SK-N-SH (cell line): ENCODE measurements at regions not wholly inside any gene's neighbourhood (a gene's known extent, or its start where the extent isn't known, plus 50 kb on each side); places are given as distances from the start of the nearest gene placed in this dataset.

Experiments used
- CTCF ChIA-PET: fragments of 300-600, 350-600 bp; formaldehyde crosslinking; extraction: SDS; loops from one replicate; lab custom pipeline; 2021; lab: Yijun Ruan, JAX
- POLR2A ChIA-PET: fragments of 350-600 bp; sonication (Branson Sonifier 250); formaldehyde crosslinking; extraction: SDS; loops from one replicate; lab custom pipeline; 2020; ENCODE audit warnings: antibody characterized with exemption, inconsistent platforms; lab: Yijun Ruan, JAX
- DNase-seq: peaks from one replicate; pipeline ENCODE4 v3.0.0; 2012
- H2AFZ ChIP-seq: fragments of 200-600 bp; sonication (generic); 2 replicates; pipeline ENCODE4 v1.8.1; 2016; ENCODE audit warnings: antibody characterized with exemption, mild to moderate bottlenecking, low read depth
- H3F3A ChIP-seq: fragments of 200-600 bp; sonication (generic); replicated peaks from 2 replicates; pipeline ENCODE3; 2016; ENCODE audit warnings: antibody characterized with exemption, mild to moderate bottlenecking; ENCODE audit not compliant: insufficient read depth
- H3K27ac ChIP-seq, 2 experiments: fragments of 200-500 bp in 1 of 2; fragments of 200-600 bp in 1 of 2; sonication (Bioruptor generic) in 1 of 2; sonication (generic), shearing (Covaris generic) in 1 of 2; 2 replicates each; pipeline versions ENCODE4 v1.5.1 to v1.6.1; 2014 to 2016; ENCODE audit warnings: low read depth in 2 of 2, inconsistent platforms in 1 of 2, low read length in 1 of 2, mild to moderate bottlenecking in 1 of 2, mixed read lengths in 1 of 2
- H3K27me3 ChIP-seq: fragments of 200-600 bp; sonication (generic), shearing (Covaris generic); 2 replicates; pipeline ENCODE4 v1.6.1; 2016; ENCODE audit warnings: mixed run types; ENCODE audit not compliant: insufficient read depth
- H3K36me3 ChIP-seq, 2 experiments: fragments of 200-500 bp in 1 of 2; fragments of 200-600 bp in 1 of 2; sonication (Bioruptor generic) in 1 of 2; sonication (generic) in 1 of 2; replicated peaks in 1 of 2; 2 replicates each; pipeline versions ENCODE3 to v1.5.1; 2014 to 2016; ENCODE audit warnings: low read length in 1 of 2, mild to moderate bottlenecking in 1 of 2; ENCODE audit not compliant: insufficient read depth in 2 of 2, control insufficient read depth in 1 of 2
- H3K4me1 ChIP-seq, 2 experiments: fragments of 200-500 bp in 1 of 2; fragments of 200-600 bp in 1 of 2; sonication (Bioruptor generic) in 1 of 2; sonication (generic), shearing (Covaris generic) in 1 of 2; 2 replicates each; pipeline versions ENCODE4 v1.5.1 to v1.6.1; 2014 to 2016; ENCODE audit warnings: low read depth in 1 of 2, low read length in 1 of 2, mixed run types in 1 of 2; ENCODE audit not compliant: insufficient read depth in 2 of 2, control insufficient read depth in 1 of 2
- H3K4me2 ChIP-seq: fragments of 200-600 bp; sonication (generic), shearing (Covaris generic); 2 replicates; pipeline ENCODE4 v1.6.1; 2017; ENCODE audit warnings: mixed run types
- H3K4me3 ChIP-seq, 2 experiments: fragments of 200-500 bp in 1 of 2; fragments of 200-600 bp in 1 of 2; sonication (Bioruptor generic) in 1 of 2; sonication (generic), shearing (Covaris generic) in 1 of 2; 2 replicates each; pipeline versions ENCODE4 v1.5.1 to v1.8.1; 2014 to 2016; ENCODE audit warnings: low read depth in 2 of 2, inconsistent platforms in 1 of 2, low read length in 1 of 2, mild to moderate bottlenecking in 1 of 2, mixed read lengths in 1 of 2, moderate library complexity in 1 of 2
- H3K79me2 ChIP-seq: fragments of 200-600 bp; sonication (generic); 2 replicates; pipeline ENCODE4 v1.8.1; 2017; ENCODE audit warnings: mild to moderate bottlenecking; ENCODE audit not compliant: insufficient read depth
- H3K9ac ChIP-seq: fragments of 200-600 bp; sonication (generic); 2 replicates; pipeline ENCODE4 v1.6.1; 2017; ENCODE audit warnings: mixed run types
- H3K9me2 ChIP-seq: fragments of 200-600 bp; sonication (generic); 2 replicates; pipeline ENCODE4 v1.6.1; 2017; ENCODE audit warnings: mixed run types
- H3K9me3 ChIP-seq: fragments of 200-600 bp; sonication (generic); 2 replicates; pipeline ENCODE4 v1.6.1; 2017; ENCODE audit warnings: mixed run types, mild to moderate bottlenecking, moderate library complexity
- H4K20me1 ChIP-seq: fragments of 200-600 bp; sonication (generic); 2 replicates; pipeline ENCODE4 v1.6.1; 2017; ENCODE audit warnings: mild to moderate bottlenecking, mixed run types; ENCODE audit not compliant: insufficient read depth
- CTCF ChIP-seq: fragments of 200-600 bp; sonication (generic); IDR thresholded peaks from 2 replicates; pipeline ENCODE4 v1.6.1; 2017; ENCODE audit warnings: antibody characterized with exemption, mild to moderate bottlenecking, moderate library complexity
- EP300 ChIP-seq, 2 experiments: IDR thresholded peaks; 2 replicates each; pipeline versions ENCODE4 v1.4.0 to v1.6.1; 2012; ENCODE audit warnings: borderline replicate concordance in 1 of 2, low read depth in 1 of 2, low read length in 1 of 2
- FOSL2 ChIP-seq: IDR thresholded peaks from 2 replicates; pipeline ENCODE4 v1.4.0; 2012; ENCODE audit warnings: low read depth, mild to moderate bottlenecking, moderate library complexity, borderline replicate concordance
- FOXJ3 ChIP-seq: sonication (generic); formaldehyde crosslinking; IDR thresholded peaks from 2 replicates; pipeline ENCODE4 v1.5.1; 2020; ENCODE audit warnings: mild to moderate bottlenecking, missing genetic modification reagents
- GABPA ChIP-seq: IDR thresholded peaks from 2 replicates; pipeline ENCODE4 v1.4.0; 2012; ENCODE audit warnings: low read depth, mild to moderate bottlenecking
- GATA2 ChIP-seq: sonication (generic); formaldehyde crosslinking; IDR thresholded peaks from 2 replicates; pipeline ENCODE4 v1.5.0; 2020; ENCODE audit warnings: mild to moderate bottlenecking, missing genetic modification reagents
- IRF3 ChIP-seq: fragments of 150-350 bp; IDR thresholded peaks from 2 replicates; pipeline ENCODE4 v1.6.1; 2016; ENCODE audit warnings: mild to moderate bottlenecking, low read depth, low read length
- JUND ChIP-seq: IDR thresholded peaks from 2 replicates; pipeline ENCODE4 v1.4.0; 2012
- MAX ChIP-seq: IDR thresholded peaks from 2 replicates; pipeline ENCODE4 v1.4.0; 2012; ENCODE audit warnings: low read depth
- MEF2A ChIP-seq: IDR thresholded peaks from 2 replicates; pipeline ENCODE4 v1.4.0; 2012; ENCODE audit warnings: low read depth, borderline replicate concordance
- MXI1 ChIP-seq: IDR thresholded peaks from 2 replicates; pipeline ENCODE4 v1.6.1; 2012; ENCODE audit warnings: mild to moderate bottlenecking, low read depth, low read length, improper control_type of control experiment
- NFIC ChIP-seq: IDR thresholded peaks from 2 replicates; pipeline ENCODE4 v1.4.0; 2012; ENCODE audit warnings: borderline replicate concordance
- POLR2AphosphoS5 ChIP-seq: IDR thresholded peaks from 2 replicates; pipeline ENCODE4 v1.6.1; 2012; ENCODE audit warnings: low read depth, low read length
- RXRA ChIP-seq: IDR thresholded peaks from 2 replicates; pipeline ENCODE4 v1.4.0; 2012; ENCODE audit warnings: low read depth, mild to moderate bottlenecking, borderline replicate concordance
- SMC3 ChIP-seq: IDR thresholded peaks from 2 replicates; pipeline ENCODE4 v1.6.1; 2012; ENCODE audit warnings: low read depth, low read length, improper control_type of control experiment
- TAF1 ChIP-seq: IDR thresholded peaks from 2 replicates; pipeline ENCODE4 v1.6.1; 2012; ENCODE audit warnings: low read depth, mild to moderate bottlenecking, low read length, moderate library complexity, borderline replicate concordance
- USF1 ChIP-seq: IDR thresholded peaks from 2 replicates; pipeline ENCODE4 v1.4.0; 2012; ENCODE audit warnings: low read depth, borderline replicate concordance
- ZBTB33 ChIP-seq: IDR thresholded peaks from 2 replicates; pipeline ENCODE4 v1.4.0; 2012; ENCODE audit warnings: low read depth, borderline replicate concordance
- WGBS: methylation state at CpG from one replicate; pipeline ENCODE4 v1.1.6; 2017; ENCODE audit warnings: low lambda C conversion rate; 5-methylcytosine and 5-hydroxymethylcytosine counted together

GRCh38 chr2:18643326-18644114 is 54.2 kb upstream of the NT5C1B start:
- ChIA-PET POLR2A (no interaction called here), CTCF (no interaction called here)
- H3K4me2 ChIP-seq, result no peak overlapping the region
- H3K4me1 ChIP-seq, result no peaks in the 10 kb centered on the region
- no peaks in the 10 kb centered on the region for H3K79me2 ChIP-seq
- H4K20me1 ChIP-seq, result no peaks in the 10 kb centered on the region
- peaks cover 0 to 25% of the 10 kb centered on the region in 2 experiments for H3K36me3 ChIP-seq
- H3K27me3 ChIP-seq, result no peaks in the 10 kb centered on the region
- no peak overlapping the region for H3K27ac ChIP-seq
- DNase-seq, result no peak
- H3F3A ChIP-seq, result no peaks in the 10 kb centered on the region
- TF ChIP-seq GATA2 (CRISPR knock-in tag) (no peak), MAX (no peak), ZBTB33 (no peak), NFIC (no peak), TAF1 (no peak), IRF3 (no peak), FOSL2 (no peak), USF1 (no peak), EP300 (IDR thresholded peaks at IDR 0.05; ENCODE audit: borderline replicate concordance in 1 of 2, low read depth in 1 of 2, low read length in 1 of 2) (no peak), POLR2AphosphoS5 (no peak), MXI1 (no peak), RXRA (no peak)
- no peaks in the 10 kb centered on the region for H3K9me3 ChIP-seq
- no peak overlapping the region for H3K9ac ChIP-seq
- no peak overlapping the region for H2AFZ ChIP-seq
- H3K4me3 ChIP-seq, result no peak overlapping the region
- no peaks in the 10 kb centered on the region for H3K9me2 ChIP-seq
- 82% methylated on average over 5 of the region's 5 CpGs for WGBS

GRCh38 chr2:18641823-18642222 is 52.5 kb upstream of the NT5C1B start:
- DNase-seq, result no peak
- CTCF ChIA-PET, result interaction anchor here (0.9 to 1.4 kb wide), 2 partner anchors 17 to 122 kb away, joined by 3 read pairs; no protein-coding TSS in a partner anchor
- Histone ChIP-seq H3K9me3 (0 out of 2 replicates have a peak, but pooled peaks cover 7% of the 10 kb centered on the region), H3K9ac (no peak overlapping the region), H3K36me3 (peaks cover 0 to 33% of the 10 kb centered on the region in 2 experiments), H3K4me1 (no peaks in the 10 kb centered on the region), H3K27me3 (no peaks in the 10 kb centered on the region)
- TF ChIP-seq CTCF (no peak), GATA2 (CRISPR knock-in tag) (no peak), NFIC (no peak), ZBTB33 (no peak), JUND (no peak), GABPA (no peak), FOXJ3 (CRISPR knock-in tag) (no peak), MEF2A (no peak), TAF1 (no peak), SMC3 (no peak)
- TF ChIP-seq, all 33 proteins: peak for 0
- Histone ChIP-seq H3K27ac (no peak overlapping the region), H4K20me1 (no peaks in the 10 kb centered on the region), H3F3A (no peaks in the 10 kb centered on the region), H3K4me3 (no peak overlapping the region), H3K79me2 (peaks cover 3% of the 10 kb centered on the region; the same call in 1 of the 2 replicates), H2AFZ (no peak overlapping the region), H3K9me2 (no peaks in the 10 kb centered on the region), H3K4me2 (no peak overlapping the region)
- POLR2A ChIA-PET, result no interaction called here
